ENCODE measurements at regions not wholly inside any gene's neighbourhood (a gene's known extent, or its start where the extent isn't known, plus 50 kb on each side); places are given as distances from the start of the nearest gene placed in this dataset.
A peak's percentile ranks its signal among the peaks of the same experiment; 100 is the strongest.

DNA sequence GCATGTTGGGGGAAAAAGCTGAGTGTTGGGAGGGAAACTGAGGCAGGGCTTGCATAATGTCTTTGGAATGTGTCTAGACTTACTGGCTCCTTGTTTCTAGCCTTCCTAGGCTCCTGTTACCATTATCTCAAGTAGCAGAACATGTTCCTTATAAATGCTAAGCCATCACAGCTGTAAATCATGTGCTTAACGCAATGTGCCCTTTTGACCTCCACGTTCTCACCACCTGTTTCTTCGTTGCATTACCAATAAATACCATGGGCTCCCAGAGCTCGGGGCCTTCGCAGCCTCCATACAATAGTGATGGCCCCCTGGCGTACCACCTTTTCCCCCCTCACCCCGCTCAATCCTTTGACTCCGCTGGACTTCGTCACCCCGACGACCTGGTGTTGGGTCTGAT, 54.0 kb upstream of the CWC22 start:
- ATAC-seq (no peak), FAIRE-seq (no peak), DNase-seq (peak in 1 of 6 donors; percentile 20)
- Histone ChIP-seq H3K27ac (no peak overlapping the region), H3K4me1 (no peaks in the 10 kb centered on the region), H3K27me3 (no peaks in the 10 kb centered on the region), H3K9me3 (no peaks in the 10 kb centered on the region), H3K4me3 (no peak overlapping the region), H3K36me3 (no peaks in the 10 kb centered on the region)
- intact Hi-C loops (cut with DNase I), result no loop called here
- 75 to 81% methylated on average over 11 of the region's 11 CpGs for WGBS, 2 donors
- TF ChIP-seq CTCF (IDR thresholded peaks at IDR 0.05), result no peak

DNA sequence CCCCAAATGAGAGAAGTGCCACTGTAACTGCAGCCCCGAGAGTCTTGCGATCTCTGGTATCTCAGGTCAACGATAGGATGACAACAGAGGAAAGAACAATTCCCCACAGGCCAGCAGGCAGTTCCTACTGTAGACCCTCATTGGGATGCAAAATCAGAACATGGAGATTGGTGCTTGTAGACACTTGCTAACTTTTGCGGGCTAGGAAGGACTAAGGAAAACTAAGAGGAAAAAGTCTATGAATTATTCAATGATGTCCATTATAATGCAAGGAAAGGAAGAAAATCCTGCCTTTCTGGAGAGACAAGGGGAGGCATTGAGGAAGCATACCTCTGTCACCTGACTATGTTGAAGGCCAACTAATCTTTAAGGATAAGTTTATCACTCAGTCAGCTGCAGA, 51.9 kb upstream of the CWC22 start:
- Histone ChIP-seq H3K27ac (no peak overlapping the region), H3K4me1 (no peaks in the 10 kb centered on the region), H3K27me3 (no peaks in the 10 kb centered on the region), H3K9me3 (no peaks in the 10 kb centered on the region), H3K4me3 (no peak overlapping the region), H3K36me3 (no peaks in the 10 kb centered on the region)
- intact Hi-C loops (cut with DNase I), result no loop called here
- FAIRE-seq (no peak), ATAC-seq (no peak), DNase-seq (no peak)
- TF ChIP-seq CTCF (IDR thresholded peaks at IDR 0.05), result no peak
- WGBS, 2 donors, result 83 to 90% methylated on average over 4 of the region's 4 CpGs

- DNase-seq, result no peak
- H3K36me3 ChIP-seq, result no peaks in the 10 kb centered on the region
- no peak overlapping the region for H3K4me3 ChIP-seq
- H3K4me1 ChIP-seq, result no peaks in the 10 kb centered on the region
- WGBS, 2 donors, result 35 to 42% methylated on average over 10 of the region's 10 CpGs
- no peak for FAIRE-seq
- TF ChIP-seq CTCF (IDR thresholded peaks at IDR 0.05), result no peak
- ATAC-seq, result no peak
- no peaks in the 10 kb centered on the region for H3K27me3 ChIP-seq
- intact Hi-C loops (cut with DNase I), result no loop called here
- H3K9me3 ChIP-seq, result no peaks in the 10 kb centered on the region
- H3K27ac ChIP-seq, result no peak overlapping the region
These were observed 50.8 kb upstream of the CWC22 start for GRCh38 chr2:180057706-180058412.
